Activated naive CD8-positive, alpha-beta T cell treated with anti-CD3 and anti-CD28 coated beads, Interleukin-2, amount 10 ng/mL, durations not matched to agents 7 days and 5 days (primary cell): ENCODE measurements at regions not wholly inside any gene's neighbourhood (a gene's known extent, or its start where the extent isn't known, plus 50 kb on each side); places are given as distances from the start of the nearest gene placed in this dataset.
A peak's percentile ranks its signal among the peaks of the same experiment; 100 is the strongest.

Experiments used
- ATAC-seq: fragments of 150-1000 bp; cut with Tn5 transposase; one replicate; pipeline ENCODE4 v1.10.0; 2021; ENCODE audit warnings: low read depth, moderate library complexity
- POLR2A ChIA-PET: fragments of 350-600 bp; sonication (Branson Sonifier 250); formaldehyde crosslinking; loops from one replicate; lab custom pipeline; 2021; ENCODE audit warnings: antibody characterized with exemption; lab: Charles Lee
- DNase-seq: peaks from one replicate; pipeline ENCODE4 v3.0.0; 2021
- H3K27ac Mint-ChIP-seq: one replicate; pipeline ENCODE4 v1.8.0; 2022; ENCODE audit warnings: mild to moderate bottlenecking, mixed read lengths
- H3K27me3 Mint-ChIP-seq: one replicate; pipeline ENCODE4 v1.8.0; 2022; ENCODE audit warnings: mild to moderate bottlenecking, moderate library complexity, mixed read lengths
- H3K36me3 Mint-ChIP-seq: one replicate; pipeline ENCODE4 v1.8.0; 2021; ENCODE audit warnings: mild to moderate bottlenecking, mixed read lengths
- H3K4me1 Mint-ChIP-seq: one replicate; pipeline ENCODE4 v1.8.0; 2021; ENCODE audit warnings: mixed read lengths
- H3K4me3 Mint-ChIP-seq: one replicate; pipeline ENCODE4 v1.8.0; 2022; ENCODE audit warnings: mild to moderate bottlenecking, moderate library complexity, mixed read lengths
- H3K9me3 Mint-ChIP-seq: one replicate; pipeline ENCODE4 v1.8.0; 2021; ENCODE audit warnings: mixed read lengths

DNA sequence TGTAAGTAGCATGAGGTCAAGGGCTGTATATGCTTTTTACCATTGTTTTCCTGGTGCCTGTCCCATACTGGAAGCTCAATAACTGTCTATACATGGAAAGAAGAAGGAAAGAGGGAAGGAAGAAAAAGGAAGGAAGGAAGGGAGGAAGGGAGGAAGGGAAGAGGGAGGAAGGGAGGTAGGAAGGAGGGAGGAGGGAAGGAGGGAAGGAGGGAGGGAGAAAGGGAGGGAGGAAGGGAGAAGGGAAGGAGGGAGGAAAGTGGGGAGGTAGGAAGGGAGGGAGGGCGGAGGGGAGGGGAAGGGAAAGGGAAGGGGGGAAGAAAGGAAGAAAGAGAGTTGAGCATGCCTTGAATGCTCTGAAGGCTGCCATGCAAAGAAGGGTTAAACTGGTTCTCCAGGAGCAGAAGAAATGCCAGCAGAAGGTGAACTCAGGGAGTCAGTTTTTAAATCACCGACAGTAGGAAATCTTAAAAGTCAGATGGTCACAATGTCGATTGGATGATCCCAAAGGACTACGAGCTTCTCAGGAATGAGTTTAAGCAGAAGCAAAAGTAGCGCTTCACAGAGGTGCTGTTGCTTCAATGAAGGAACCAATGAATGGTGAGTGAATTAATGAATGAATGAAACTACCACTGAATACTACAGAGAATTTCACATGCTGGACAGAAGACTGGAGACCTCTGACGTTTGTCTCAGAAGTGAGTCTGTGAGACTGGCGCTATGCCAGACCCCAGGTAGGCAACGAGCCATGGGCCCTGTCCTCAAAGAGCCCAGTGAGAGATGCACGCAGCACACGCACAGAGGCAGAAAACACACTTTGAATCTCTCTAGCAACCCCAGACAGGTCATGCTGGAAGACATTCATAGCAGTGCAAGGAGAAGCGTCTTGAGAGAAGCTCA, 117.6 kb downstream of the MRPL14 start:
- peaks cover 6% of the 10 kb centered on the region for H3K4me1 Mint-ChIP-seq
- no peaks in the 10 kb centered on the region for H3K36me3 Mint-ChIP-seq

DNA sequence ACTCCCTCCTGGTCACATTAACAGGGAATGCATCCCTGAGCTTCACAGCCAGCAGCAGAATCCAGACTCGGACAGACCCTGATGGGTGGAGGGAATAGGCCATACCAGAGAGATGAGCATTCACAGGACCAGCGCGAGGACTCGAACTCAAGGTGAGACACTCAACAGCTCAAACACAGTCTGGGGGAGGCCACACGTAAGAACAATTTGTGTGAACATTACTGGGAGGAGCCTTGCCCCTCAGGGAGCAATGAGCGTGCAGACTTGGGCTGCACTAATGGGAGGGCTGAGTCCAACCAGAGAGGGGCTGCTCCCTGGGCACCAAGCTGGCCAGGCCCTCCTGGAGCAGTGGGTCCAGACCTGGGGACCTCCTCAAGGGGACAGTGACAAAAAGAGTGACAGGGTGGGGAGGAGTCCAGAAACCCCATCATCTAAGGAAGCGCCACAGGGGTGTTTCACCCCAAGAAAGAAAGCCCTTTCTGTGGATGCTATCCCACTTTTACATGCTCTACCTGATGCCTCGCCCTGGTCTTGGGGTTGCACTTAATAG, 118.4 kb downstream of the MRPL14 start:
- Mint-ChIP-seq H3K4me1 (peaks cover 6% of the 10 kb centered on the region), H3K36me3 (no peaks in the 10 kb centered on the region), H3K9me3 (peaks cover 4% of the 10 kb centered on the region), H3K27me3 (peaks cover 32% of the 10 kb centered on the region), H3K4me3 (no peak overlapping the region), H3K27ac (no peak overlapping the region)
- no peak for DNase-seq
- no peak for ATAC-seq
- POLR2A ChIA-PET: no interaction called here

More for the DNA sequence above, 117.6 kb downstream of the MRPL14 start:
- H3K27ac Mint-ChIP-seq: no peak overlapping the region
- peaks cover 4% of the 10 kb centered on the region for H3K9me3 Mint-ChIP-seq
- POLR2A ChIA-PET: no interaction called here
- no peak overlapping the region for H3K4me3 Mint-ChIP-seq
- ATAC-seq (no peak), DNase-seq (no peak)
- peaks cover 30% of the 10 kb centered on the region for H3K27me3 Mint-ChIP-seq

DNA sequence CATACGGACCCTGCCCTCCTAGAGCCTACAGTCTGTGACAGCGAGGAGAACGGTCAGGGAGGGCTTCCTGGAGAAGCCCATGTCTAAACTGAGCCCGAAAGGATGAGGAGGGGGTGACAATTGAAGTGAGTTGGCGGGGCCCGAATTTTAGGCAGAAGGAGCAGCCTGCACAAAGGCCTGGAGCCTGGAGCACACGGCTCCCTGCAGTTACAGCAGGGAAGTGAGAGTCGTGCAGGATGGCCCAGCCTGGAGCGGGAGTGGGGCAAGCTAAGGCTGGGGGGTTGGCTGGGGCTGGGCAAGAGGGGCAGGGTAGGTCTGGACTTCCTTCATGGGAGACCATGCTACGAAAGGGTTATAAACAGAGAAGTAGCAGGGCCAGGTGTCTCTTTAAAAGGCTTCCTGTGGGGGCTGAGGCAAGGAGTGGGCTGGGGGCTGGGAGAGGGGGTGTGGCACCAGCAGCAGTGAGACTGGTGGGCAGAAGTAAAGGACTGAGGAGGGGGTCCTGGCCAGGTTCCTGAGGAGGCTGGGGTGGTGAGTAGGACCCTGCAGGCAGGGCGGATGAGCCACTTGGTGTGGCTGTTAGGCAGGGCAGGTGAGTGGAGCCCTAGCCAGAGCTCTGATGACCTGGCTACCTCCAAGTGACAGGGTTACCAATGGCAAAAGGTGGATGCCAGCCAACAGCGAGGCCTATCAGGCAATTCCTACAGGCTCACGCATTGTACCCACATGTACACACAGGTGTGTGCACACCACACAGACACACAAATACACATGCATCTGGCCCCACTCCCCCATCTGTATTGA, 119.2 kb downstream of the MRPL14 start:
- Mint-ChIP-seq H3K27ac (no peak overlapping the region), H3K4me3 (no peak overlapping the region), H3K4me1 (peaks cover 9% of the 10 kb centered on the region), H3K27me3 (peaks cover 35% of the 10 kb centered on the region), H3K9me3 (peaks cover under 1% of the 10 kb centered on the region), H3K36me3 (no peaks in the 10 kb centered on the region)
- ATAC-seq (no peak), DNase-seq (no peak)
- POLR2A ChIA-PET: no interaction called here

DNA sequence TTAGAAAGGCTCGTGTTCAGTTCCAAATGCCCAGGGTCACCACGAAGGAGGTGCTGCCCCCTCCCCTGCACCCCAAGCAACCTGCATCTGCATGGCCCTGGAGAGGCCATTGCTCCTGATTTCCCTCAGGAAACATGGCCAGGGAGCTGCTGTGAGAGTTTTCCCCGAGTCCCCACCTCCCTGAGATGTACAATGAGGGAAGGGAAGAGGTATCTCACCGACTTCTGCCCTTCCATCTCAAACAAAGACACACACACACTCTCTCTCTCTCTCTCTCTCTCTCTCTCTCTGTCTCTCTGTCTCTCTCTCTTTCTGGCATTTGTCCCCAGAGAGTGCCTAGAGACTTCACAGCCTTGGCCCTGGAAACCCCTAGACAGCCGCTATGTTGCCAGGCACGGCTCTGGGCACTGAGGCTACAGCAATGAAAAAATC, 120.4 kb downstream of the MRPL14 start:
- H3K4me1 Mint-ChIP-seq: peaks cover 4% of the 10 kb centered on the region

DNA sequence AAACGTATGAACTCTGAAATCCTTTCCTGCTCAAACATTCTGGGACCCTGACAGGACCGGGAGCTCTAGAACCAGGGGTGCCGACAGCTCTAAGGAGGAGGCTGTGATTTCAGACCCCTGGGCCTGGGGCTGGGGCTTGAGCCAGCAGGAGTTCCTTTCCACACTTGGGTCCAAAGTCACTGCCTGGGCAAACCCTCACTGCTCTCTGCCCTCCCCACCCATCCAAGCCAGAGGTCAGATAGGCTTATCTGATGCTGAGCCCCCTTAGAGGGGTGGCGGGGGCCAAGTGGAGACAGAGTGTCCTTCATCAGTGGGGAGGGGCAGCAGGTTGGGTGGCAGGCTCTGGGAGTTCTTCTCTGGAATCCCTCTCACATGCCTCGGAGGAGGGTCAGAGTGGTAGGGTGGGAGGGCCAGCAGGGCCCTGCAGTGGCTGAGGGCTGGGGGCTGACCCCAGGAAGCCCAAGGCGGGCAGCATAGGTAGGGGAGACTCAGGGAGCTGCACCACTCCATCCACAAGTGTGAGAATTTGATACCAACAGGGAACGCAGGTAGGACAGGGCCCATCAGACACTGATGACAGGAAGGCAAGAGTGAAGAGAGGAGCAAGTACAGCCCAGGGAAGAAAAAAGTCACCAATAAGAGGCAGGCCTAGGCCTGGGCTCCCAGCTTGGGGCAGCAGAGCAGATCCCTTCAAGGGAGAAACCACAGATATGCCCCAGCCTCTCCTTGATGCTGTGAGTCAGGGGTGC, 121.0 kb downstream of the MRPL14 start:
- no peaks in the 10 kb centered on the region for H3K9me3 Mint-ChIP-seq
- H3K27me3 Mint-ChIP-seq: peaks cover 41% of the 10 kb centered on the region
- POLR2A ChIA-PET: interaction anchor here (1.0 kb wide), 1 partner anchor 67 kb away, joined by 3 read pairs; no protein-coding TSS in a partner anchor
- ATAC-seq (no peak), DNase-seq (no peak)
- H3K36me3 Mint-ChIP-seq: no peaks in the 10 kb centered on the region
- H3K4me3 Mint-ChIP-seq: no peak overlapping the region
- no peak overlapping the region for H3K27ac Mint-ChIP-seq
- H3K4me1 Mint-ChIP-seq: peaks cover 5% of the 10 kb centered on the region

More for the DNA sequence above, 120.4 kb downstream of the MRPL14 start:
- no peaks in the 10 kb centered on the region for H3K9me3 Mint-ChIP-seq
- DNase-seq (no peak), ATAC-seq (no peak)
- POLR2A ChIA-PET: no interaction called here
- no peak overlapping the region for H3K27ac Mint-ChIP-seq
- no peak overlapping the region for H3K4me3 Mint-ChIP-seq
- no peaks in the 10 kb centered on the region for H3K36me3 Mint-ChIP-seq
- peaks cover 38% of the 10 kb centered on the region for H3K27me3 Mint-ChIP-seq

DNA sequence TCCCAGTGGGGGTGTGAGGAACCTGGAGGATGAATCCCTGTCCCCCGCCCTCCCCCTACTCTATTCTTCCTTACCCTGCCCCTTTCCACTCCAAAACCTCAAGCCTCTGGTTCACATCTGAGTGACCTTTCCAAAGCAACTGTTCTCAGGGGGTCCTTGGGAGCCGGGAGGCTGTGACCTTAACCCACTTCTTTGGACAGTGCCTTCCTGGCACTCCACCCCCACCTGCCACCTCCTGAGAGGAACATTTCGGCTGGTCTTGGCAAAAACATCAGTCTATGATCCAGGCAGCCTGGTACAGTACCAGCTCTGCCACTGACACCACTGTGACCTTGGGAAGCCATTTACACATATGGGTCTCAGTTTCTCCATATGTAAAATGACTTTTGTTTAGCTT, 121.7 kb downstream of the MRPL14 start:
- Mint-ChIP-seq H3K27me3 (peaks cover 42% of the 10 kb centered on the region), H3K9me3 (no peaks in the 10 kb centered on the region), H3K4me1 (peaks cover 11% of the 10 kb centered on the region), H3K36me3 (peaks cover under 1% of the 10 kb centered on the region), H3K4me3 (no peak overlapping the region), H3K27ac (no peak overlapping the region)
- no peak for ATAC-seq
- POLR2A ChIA-PET: interaction anchor here (1.0 kb wide), 1 partner anchor 68 kb away, joined by 3 read pairs; no protein-coding TSS in a partner anchor
- DNase-seq: no peak

DNA sequence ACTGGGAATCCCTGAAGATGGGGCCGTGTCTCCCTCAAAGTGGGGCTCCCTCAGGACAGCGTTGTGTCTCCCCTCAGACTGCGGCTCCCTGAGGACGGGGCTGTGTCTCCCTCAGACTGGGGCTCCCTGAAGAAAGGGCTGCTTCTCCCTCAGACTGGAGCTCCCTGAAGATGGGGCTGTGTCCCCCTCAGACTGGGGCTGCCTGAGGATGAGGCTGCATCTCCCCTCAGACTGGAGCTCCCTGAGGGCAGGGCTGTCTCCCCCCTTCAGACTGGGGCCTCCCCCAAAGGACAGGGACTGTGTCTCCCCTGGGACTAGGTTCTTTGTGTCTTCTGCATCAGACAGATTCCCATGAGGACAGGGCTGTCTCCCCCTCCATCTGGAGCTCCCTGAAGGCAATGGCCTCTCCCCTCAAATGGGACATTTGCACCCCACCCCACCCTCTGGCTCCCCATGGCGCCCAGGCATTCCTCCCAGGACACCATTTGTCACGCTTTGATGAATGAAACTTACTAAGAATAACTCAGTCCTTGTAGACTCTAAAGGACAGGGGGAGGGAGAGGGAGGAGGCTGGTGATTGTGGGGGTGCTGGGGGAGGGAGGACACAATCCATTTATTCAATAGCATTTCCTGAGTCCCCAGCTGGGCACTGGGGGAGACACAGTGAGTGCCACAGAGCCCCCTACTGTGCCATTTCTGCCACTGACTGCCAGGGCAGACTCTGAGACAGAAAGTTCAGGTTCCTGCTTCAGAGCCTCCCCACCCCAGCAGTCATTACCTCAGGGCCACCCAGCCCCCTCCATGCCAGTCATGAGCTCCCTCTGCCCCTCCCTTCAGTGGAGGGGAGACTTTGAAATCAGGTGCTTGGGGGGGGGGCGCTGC, 122.4 kb downstream of the MRPL14 start:
- Mint-ChIP-seq H3K36me3 (peaks cover 1% of the 10 kb centered on the region), H3K27ac (no peak overlapping the region), H3K9me3 (no peaks in the 10 kb centered on the region), H3K27me3 (peaks cover 42% of the 10 kb centered on the region), H3K4me1 (peaks cover 16% of the 10 kb centered on the region), H3K4me3 (no peak overlapping the region)
- POLR2A ChIA-PET: interaction anchor here (1.0 kb wide), 1 partner anchor 68 kb away, joined by 3 read pairs; no protein-coding TSS in a partner anchor
- DNase-seq (no peak), ATAC-seq (no peak)

DNA sequence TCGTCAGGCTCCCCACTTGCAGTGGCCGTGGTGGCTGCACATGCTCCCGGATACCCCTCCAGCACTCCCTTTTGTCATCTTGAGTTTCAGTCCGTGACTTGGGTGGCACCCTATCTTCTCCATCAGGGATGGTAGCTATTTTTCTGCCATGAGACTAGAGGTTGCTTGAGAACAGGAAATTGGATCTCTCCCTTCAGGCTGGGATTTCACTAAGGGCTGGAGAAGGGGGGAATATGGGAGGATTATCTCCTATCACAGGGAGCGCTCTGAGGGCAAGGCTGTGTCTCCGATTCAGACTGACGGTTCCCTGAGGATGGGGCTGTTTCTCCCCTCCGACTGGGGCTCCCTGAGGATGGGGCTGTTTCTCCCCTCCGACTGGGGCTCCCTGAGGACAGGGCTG, 123.1 kb downstream of the MRPL14 start:
- Mint-ChIP-seq H3K27me3 (peaks cover 39% of the 10 kb centered on the region), H3K27ac (no peak overlapping the region), H3K4me1 (peaks cover 16% of the 10 kb centered on the region), H3K4me3 (no peak overlapping the region), H3K9me3 (no peaks in the 10 kb centered on the region), H3K36me3 (peaks cover 1% of the 10 kb centered on the region)
- no peak for DNase-seq
- POLR2A ChIA-PET: no interaction called here
- no peak for ATAC-seq

DNA sequence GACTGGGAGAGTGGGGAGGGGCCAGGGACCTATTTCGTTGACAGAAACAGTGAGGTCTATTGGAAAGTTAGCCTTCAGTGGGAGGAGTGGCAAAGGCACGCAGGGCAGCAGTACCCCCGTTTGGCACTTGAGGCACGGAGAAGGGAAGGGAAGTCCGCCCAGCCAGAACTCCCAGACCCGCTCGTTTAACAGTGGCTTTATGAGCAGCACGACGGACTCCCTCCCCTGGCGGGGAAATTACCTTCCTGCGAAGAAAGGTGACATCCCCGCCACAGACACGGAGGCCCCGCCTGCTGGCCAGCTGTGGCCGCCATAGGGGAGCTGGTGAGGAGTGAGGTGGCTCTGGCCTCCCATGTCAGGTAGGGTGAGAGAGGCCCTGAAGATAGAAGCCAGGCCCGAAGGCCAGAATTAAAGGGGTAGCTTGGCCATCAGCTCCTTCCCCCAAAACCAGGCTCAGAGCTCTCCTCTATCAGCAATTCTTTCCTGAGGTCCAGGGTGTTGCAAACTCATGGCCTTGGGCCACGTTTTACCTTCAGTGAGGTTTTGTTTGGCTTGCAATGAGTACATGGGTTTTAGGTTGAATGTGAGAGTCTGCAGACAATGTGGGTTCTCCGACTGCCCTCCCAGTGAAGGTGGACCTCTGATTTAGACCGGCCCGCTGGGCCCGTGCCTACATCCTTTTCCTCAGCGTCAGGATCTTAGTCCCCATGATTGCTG, 123.7 kb downstream of the MRPL14 start:
- H3K36me3 Mint-ChIP-seq: peaks cover 1% of the 10 kb centered on the region
- POLR2A ChIA-PET: interaction anchor here (0.6 kb wide), 1 partner anchor 215 kb away, joined by 4 read pairs; no protein-coding TSS in a partner anchor
- H3K4me3 Mint-ChIP-seq: peak overlapping the region; percentile 60
- DNase-seq (no peak), ATAC-seq (no peak)
- H3K27me3 Mint-ChIP-seq: peaks cover 39% of the 10 kb centered on the region
- no peaks in the 10 kb centered on the region for H3K9me3 Mint-ChIP-seq
- no peak overlapping the region for H3K27ac Mint-ChIP-seq
- H3K4me1 Mint-ChIP-seq: peaks cover 16% of the 10 kb centered on the region

DNA sequence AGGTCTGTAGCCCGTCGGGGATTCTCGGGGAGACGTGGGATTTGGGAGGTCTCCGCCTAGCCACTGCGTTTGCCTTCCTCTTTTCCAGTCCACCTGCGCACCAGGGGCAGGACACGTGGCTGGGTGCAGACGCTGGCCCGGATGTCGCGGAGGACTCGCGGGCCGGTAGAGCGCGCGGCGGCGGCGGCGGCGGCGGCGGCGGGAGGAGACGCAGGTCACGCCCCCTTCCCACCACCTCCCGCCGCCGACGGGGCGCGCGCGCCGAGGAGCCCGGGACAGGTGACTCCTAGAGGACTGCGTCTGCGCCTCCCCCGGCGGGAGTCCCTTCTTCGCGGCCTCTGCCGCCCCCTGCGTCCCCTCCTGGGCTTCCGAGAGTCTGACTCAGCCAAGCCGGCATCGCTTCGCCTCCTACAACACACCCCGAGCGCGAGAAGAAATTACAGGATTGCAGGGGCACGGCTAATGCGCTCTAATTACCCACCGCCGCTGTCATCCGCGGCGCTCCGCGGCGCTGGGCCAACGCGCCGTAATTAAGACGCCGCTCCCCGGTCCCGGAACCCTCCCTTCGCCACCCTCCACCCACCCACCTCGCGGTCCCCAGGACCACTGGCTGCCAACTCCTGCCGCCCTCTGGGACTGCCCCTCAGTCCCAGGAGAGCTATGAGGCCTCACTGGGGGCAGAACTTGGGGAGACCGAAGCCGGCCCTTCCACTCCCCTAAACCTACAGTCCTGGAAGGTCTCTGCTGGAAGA, 124.5 kb downstream of the MRPL14 start:
- H3K9me3 Mint-ChIP-seq: no peaks in the 10 kb centered on the region
- H3K36me3 Mint-ChIP-seq: peaks cover 1% of the 10 kb centered on the region

DNA sequence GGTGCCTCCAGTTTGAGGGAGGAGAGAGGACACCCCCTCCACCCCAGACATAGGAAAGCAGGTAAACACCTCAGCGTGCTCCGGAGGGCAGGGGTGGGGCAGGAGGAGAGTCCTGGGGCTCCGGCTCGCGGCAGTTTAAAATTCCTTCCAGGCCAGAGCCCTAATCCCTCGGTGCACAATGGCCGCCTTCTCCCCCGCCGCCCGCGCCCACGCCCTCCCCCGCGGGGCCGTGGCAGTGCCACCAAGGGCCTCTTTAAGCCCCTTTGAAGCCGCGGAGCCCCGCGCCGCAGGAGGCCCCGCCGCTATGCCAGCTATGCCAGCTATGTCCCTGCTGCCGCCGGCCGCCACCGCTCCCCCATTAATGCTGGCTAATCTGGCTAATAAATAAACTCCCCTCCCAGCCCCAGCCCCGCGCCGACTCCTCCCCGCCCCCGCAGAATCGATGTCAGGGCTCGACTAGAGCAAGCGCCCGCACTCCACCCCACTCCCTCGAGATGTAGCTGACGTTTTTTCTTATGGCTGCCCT, 125.1 kb downstream of the MRPL14 start:
- Mint-ChIP-seq H3K36me3 (peaks cover 1% of the 10 kb centered on the region), H3K4me1 (peaks cover 16% of the 10 kb centered on the region), H3K27me3 (peaks cover 36% of the 10 kb centered on the region), H3K4me3 (peak overlapping the region; percentile 42), H3K27ac (no peak overlapping the region), H3K9me3 (no peaks in the 10 kb centered on the region)
- DNase-seq (no peak), ATAC-seq (peak; percentile 36)
- POLR2A ChIA-PET: no interaction called here

More for the DNA sequence above, 124.5 kb downstream of the MRPL14 start:
- H3K27me3 Mint-ChIP-seq: peaks cover 38% of the 10 kb centered on the region
- H3K4me1 Mint-ChIP-seq: peaks cover 16% of the 10 kb centered on the region
- DNase-seq (peak; percentile 75), ATAC-seq (peak; percentile 67)
- no peak overlapping the region for H3K27ac Mint-ChIP-seq
- H3K4me3 Mint-ChIP-seq: peak overlapping the region; percentile 60
- POLR2A ChIA-PET: interaction anchor here (0.6 kb wide), 1 partner anchor 214 kb away, joined by 4 read pairs; no protein-coding TSS in a partner anchor
